ENCODE measurements at regions not wholly inside any gene's neighbourhood (a gene's known extent, or its start where the extent isn't known, plus 50 kb on each side); places are given as distances from the start of the nearest gene placed in this dataset.
"Not testable (repeated sequence)": the region's sequence is repeated elsewhere in the genome, so short reads cannot be mapped to it uniquely, and the experiment has no call there.

DNA sequence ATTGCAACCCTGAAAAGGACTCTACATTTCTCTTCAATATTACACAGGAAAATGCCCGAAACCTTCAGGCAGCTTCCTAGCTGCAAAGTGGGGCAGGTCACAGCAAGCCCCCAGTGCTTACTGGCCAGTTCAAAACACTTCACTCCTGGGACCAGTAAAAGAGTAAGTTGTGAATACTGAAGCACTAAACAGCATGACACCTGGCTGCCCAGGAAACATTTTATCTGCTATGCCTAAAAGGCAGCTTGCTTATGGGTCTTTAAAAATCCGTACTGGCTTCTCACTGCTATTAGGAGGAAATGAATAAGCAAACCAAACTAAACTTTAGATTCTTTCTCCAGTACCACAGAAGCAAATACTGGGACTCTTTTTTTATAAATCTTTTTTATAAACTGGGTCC is 457.9 kb upstream of the ALCAM start:
- DNase-seq, result no peak

GRCh38 chr3:104909198-104909597 is 457.5 kb upstream of the ALCAM start:
- DNase-seq, result no peak

GRCh38 chr3:104909721-104910120 is 457.0 kb upstream of the ALCAM start:
- no peak for DNase-seq

GRCh38 chr3:104911376-104911775 is 455.3 kb upstream of the ALCAM start:
- DNase-seq, result no peak

DNA sequence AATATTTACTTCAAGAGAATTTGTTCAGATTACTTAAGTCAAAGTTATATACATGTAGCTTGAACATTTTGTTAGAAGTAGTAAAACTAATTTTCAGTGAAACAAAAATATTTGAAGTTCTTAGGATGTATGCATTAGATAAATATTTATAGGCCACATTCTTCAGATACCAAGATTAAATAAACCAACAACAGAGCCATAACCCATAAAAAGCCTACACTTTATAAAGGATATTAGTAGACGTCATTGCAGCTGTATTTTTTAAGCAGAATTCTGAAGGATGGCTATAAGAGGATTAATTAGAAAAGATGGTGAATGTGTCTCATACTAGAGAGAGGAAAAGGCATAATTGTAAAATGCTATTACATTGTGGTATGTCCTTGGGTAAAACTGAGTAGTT is 449.7 kb upstream of the ALCAM start:
- DNase-seq, result no peak

- no peak for DNase-seq
These were observed 446.2 kb upstream of the ALCAM start for GRCh38 chr3:104920512-104920911.

DNA sequence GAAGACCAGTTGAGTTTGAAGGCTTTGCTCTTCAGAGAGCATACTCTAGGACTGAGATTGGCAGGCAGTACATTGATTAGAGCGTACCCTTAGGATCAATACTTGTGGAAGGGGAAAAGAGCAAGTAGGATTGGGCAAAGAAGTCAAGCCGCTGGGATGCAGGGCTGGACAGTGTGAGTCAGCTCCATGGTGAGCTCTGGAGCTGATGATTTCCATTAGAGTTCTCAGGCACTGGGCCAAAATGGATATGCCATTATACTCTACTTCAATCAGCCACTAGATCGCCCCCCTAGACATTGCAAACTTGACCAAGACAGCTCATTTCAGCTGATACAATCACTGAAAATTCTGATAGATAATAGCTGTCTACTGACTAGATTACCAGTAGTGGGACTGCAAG is 432.7 kb upstream of the ALCAM start:
- no peak for DNase-seq

GRCh38 chr3:104935613-104936012 is 431.1 kb upstream of the ALCAM start:
- no peak for DNase-seq

DNA sequence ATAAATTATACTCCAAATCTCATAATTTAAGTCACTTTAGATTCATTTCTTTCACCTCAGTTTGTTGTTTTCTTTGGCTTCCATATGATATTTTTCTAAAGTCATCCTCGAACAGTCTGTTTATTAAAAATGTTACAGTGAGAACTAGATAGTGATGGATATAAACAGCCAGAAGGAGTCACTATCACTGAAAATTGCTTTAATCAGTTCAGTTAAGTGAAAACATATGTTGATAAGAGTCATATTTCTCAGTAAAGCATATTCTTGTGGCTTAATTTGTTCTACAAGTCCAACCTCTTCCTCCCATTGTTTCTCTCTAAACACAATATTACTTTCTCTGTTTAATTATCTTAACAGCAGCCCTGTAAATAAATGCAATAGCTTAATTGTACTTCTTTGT is 427.5 kb upstream of the ALCAM start:
- no peak for DNase-seq

- no peak for DNase-seq
These were observed 424.9 kb upstream of the ALCAM start for GRCh38 chr3:104941785-104942184.

- no peak for DNase-seq
These were observed 422.7 kb upstream of the ALCAM start for GRCh38 chr3:104943974-104944373.

DNA sequence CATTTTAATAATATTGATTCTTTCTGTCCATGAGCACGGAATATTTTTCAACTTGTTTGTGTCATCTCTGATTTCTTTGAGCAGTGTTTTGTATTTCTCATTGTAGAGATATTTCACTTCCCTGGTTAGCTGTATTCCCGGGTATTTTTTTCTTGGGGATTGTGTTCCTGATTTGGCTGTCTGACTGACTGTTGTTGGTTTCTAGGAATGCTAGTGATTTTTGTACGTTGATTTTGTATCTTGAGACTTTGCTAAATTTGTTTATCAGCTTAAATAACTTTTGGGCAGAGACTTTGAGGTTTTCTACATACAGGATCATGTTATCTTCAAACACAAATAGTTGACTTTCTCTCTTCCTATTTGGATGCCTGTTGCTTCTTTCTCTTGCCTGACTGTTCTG is 418.8 kb upstream of the ALCAM start:
- DNase-seq, result no peak

GRCh38 chr3:104949810-104950209 is 416.9 kb upstream of the ALCAM start:
- DNase-seq, result not testable (repeated sequence)

DNA sequence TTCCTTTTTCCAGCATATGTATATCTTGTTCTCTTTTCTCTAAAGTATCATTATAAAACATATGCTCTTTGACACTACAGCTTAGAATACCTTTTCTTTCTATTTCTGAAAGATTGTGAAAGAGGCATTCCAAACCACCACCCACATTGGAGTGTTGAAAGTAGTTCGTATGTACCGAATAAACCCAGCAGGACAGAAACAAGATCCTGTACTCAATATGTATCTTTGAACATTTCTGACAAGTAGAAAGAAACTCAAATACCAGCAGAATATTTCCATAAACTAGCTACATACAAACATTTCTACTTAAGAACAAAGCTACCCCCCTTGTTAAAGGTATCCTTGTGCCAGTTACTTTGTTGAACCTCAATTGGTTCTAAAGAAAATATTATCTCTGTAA is 415.3 kb upstream of the ALCAM start:
- no peak for DNase-seq

- DNase-seq, result no peak
These were observed 414.4 kb upstream of the ALCAM start for GRCh38 chr3:104952146-104952972.

DNA sequence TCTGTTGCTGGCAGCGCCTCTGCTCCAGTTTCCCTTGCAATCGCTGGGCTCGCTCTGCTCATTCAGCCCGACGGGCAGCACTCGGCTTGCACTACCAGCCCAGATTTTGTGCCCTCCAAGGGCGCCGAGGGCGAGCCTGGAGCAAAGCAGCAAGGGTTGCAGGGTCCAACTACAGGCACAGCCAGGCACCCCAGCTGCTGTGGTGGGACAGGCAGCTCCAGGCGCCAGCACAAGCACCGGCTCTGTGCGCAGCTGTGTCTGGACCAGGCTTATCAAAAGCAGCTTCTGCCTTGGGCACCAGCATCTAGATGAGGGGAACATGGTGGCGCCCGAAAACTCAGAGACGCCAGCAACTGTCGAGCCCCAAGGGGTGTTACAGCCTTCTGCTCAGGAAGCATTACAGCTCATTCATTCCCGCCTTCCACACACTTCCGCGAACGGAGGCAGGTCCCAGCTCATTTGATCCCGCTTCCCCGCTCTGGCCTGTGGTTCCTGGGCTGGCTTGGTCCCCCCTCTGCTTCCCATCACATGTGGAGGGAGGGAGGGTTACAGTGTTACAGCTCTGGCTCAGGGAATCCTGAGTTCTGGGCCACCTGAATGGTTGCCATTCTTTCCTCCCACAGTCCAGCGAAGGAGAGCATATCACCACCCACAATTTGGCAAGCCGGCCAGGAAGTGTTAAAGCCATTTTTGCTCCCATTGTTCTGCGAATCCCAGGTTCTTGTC is 409.9 kb upstream of the ALCAM start:
- DNase-seq, result no peak

- no peak for DNase-seq
These were observed 406.1 kb upstream of the ALCAM start for GRCh38 chr3:104960579-104960978.

DNA sequence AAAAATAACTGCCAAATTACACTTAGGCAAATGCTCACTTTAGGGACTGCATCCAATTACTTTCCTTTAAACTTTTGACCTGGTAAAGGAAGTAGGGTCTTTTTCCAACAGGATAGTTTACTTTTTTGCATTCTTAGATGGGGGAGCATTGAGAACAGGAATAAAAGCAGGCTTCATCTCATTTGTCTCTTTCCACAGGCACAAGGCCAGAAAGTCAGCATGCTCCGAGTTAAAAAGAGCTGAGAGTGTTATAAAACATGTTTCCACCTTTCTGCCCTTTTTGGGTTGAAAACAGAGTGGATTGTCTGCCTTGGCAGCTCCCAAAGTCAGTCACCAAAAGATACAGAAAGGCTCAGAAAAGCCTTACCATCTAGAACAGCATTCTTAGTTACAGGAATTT is 404.9 kb upstream of the ALCAM start:
- no peak for DNase-seq

DNA sequence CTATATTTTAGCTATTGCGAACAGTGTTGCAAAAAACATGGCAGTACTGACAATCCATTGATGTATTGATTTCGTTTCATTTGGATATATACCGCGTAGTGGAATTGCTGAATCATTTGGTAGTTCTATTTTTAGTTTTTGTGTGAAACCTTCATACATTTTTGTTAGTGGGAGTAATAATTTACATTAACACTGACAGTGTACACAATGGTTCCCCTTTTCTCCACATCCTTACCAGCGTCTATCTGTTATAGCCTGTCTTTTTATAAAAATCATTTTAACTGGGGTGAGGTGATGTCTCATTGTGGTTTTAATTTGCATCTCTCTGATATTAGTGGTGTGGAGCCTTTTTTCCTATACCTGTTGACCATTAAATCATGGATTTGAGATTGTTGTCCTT is 392.4 kb upstream of the ALCAM start:
- DNase-seq, result no peak

- no peak for DNase-seq
These were observed 389.0 kb upstream of the ALCAM start for GRCh38 chr3:104977719-104978118.

GRCh38 chr3:104982130-104982529 is 384.6 kb upstream of the ALCAM start:
- DNase-seq, result no peak

- no peak for DNase-seq
These were observed 378.9 kb upstream of the ALCAM start for GRCh38 chr3:104987859-104988258.

GRCh38 chr3:104988496-104988895 is 378.2 kb upstream of the ALCAM start:
- DNase-seq, result no peak

DNA sequence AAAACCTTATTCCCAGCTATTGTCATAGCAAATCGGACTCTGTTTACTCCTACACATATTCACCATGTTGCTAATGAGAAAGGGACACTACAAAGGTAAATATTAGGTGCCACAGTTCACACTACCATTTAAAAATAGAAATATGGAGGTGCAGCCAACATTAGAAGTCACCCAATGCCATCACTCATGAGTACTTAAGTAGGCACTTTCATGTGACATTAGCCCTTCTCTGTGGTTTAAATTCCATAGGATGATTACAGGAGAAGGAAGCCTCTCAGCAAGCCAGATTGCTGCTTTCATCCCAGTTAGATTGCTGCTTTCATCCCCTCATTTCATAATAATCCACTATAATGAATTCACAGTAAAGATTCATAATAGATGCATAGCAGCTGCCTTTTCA is 376.8 kb upstream of the ALCAM start:
- DNase-seq, result no peak

GRCh38 chr3:104990758-104991157 is 376.0 kb upstream of the ALCAM start:
- no peak for DNase-seq
